ENCODE measurements at regions not wholly inside any gene's neighbourhood (a gene's known extent, or its start where the extent isn't known, plus 50 kb on each side); places are given as distances from the start of the nearest gene placed in this dataset.

GRCh38 chr18:75530566-75531211 is 103.2 kb upstream of the SMIM21 start:
- Histone ChIP-seq H3K4me1 (no peaks in the 10 kb centered on the region), H3K36me3 (ENCODE audit: low read depth, missing control alignments) (no peaks in the 10 kb centered on the region), H3K27ac (no peak overlapping the region), H3K27me3 (no peaks in the 10 kb centered on the region), H3K9me3 (no peaks in the 10 kb centered on the region), H3K4me3 (no peak overlapping the region)
- no peak for DNase-seq
- TF ChIP-seq CTCF (IDR thresholded peaks at IDR 0.05) (no peak), POLR2A (IDR thresholded peaks at IDR 0.05) (no peak)
- intact Hi-C loops (cut with DNase I; ENCODE audit: low total_unique reads), result no loop called here
- 85 to 90% methylated on average over 7 of the region's 7 CpGs for WGBS, 2 donors

- Histone ChIP-seq H3K9me3 (no peaks in the 10 kb centered on the region), H3K4me1 (no peaks in the 10 kb centered on the region), H3K36me3 (ENCODE audit: low read depth, missing control alignments) (no peaks in the 10 kb centered on the region), H3K27me3 (no peaks in the 10 kb centered on the region), H3K4me3 (no peak overlapping the region), H3K27ac (no peak overlapping the region)
- 62 to 66% methylated on average over 4 of the region's 4 CpGs for WGBS, 2 donors
- no peak for TF ChIP-seq CTCF (IDR thresholded peaks at IDR 0.05)
- no peak for TF ChIP-seq POLR2A (IDR thresholded peaks at IDR 0.05)
- no peak for DNase-seq
- intact Hi-C loops (cut with DNase I; ENCODE audit: low total_unique reads), result no loop called here
These were observed 102.6 kb upstream of the SMIM21 start for GRCh38 chr18:75530118-75530517.

- 73 to 92% methylated on average over 8 of the region's 8 CpGs for WGBS, 2 donors
- no peak for TF ChIP-seq CTCF (IDR thresholded peaks at IDR 0.05)
- TF ChIP-seq POLR2A (IDR thresholded peaks at IDR 0.05), result no peak
- intact Hi-C loops (cut with DNase I; ENCODE audit: low total_unique reads), result no loop called here
- no peaks in the 10 kb centered on the region for H3K27me3 ChIP-seq
- no peak overlapping the region for H3K4me3 ChIP-seq
- no peaks in the 10 kb centered on the region for H3K9me3 ChIP-seq
- H3K4me1 ChIP-seq, result no peaks in the 10 kb centered on the region
- no peaks in the 10 kb centered on the region for H3K36me3 ChIP-seq (ENCODE audit: low read depth, missing control alignments)
- H3K27ac ChIP-seq, result no peak overlapping the region
- no peak for DNase-seq
These were observed 101.9 kb upstream of the SMIM21 start for GRCh38 chr18:75529394-75529793.

- Histone ChIP-seq H3K27ac (no peak overlapping the region), H3K9me3 (no peaks in the 10 kb centered on the region), H3K4me1 (no peaks in the 10 kb centered on the region), H3K36me3 (ENCODE audit: low read depth, missing control alignments) (no peaks in the 10 kb centered on the region), H3K4me3 (no peak overlapping the region), H3K27me3 (no peaks in the 10 kb centered on the region)
- DNase-seq, result no peak
- intact Hi-C loops (cut with DNase I; ENCODE audit: low total_unique reads), result no loop called here
- 82 to 95% methylated on average over 6 of the region's 6 CpGs for WGBS, 2 donors
- TF ChIP-seq POLR2A (IDR thresholded peaks at IDR 0.05), result no peak
- TF ChIP-seq CTCF (IDR thresholded peaks at IDR 0.05), result no peak
These were observed 100.6 kb upstream of the SMIM21 start for GRCh38 chr18:75527848-75528685.
